PFSK-1 (cell line): ENCODE measurements at regions not wholly inside any gene's neighbourhood (a gene's known extent, or its start where the extent isn't known, plus 50 kb on each side); places are given as distances from the start of the nearest gene placed in this dataset.

Source experiments
- FOXP2 ChIP-seq: optimal IDR thresholded peaks from 2 replicates; pipeline ENCODE3; 2011; ENCODE audit warnings: borderline replicate concordance, control low read depth, inconsistent platforms; ENCODE audit not compliant: insufficient read depth; ENCODE audit errors: extremely low read length, extremely low read depth
- POLR2AphosphoS5 ChIP-seq: IDR thresholded peaks from 2 replicates; pipeline ENCODE4 v1.6.1; 2012; ENCODE audit warnings: low read depth, mild to moderate bottlenecking, control low read depth, low read length, moderate library complexity
- REST ChIP-seq, 2 experiments: IDR thresholded peaks; 2 replicates each; pipeline versions ENCODE4 v1.6.1 to v1.8.0; 2011 to 2012; ENCODE audit warnings: low read depth in 2 of 2, low read length in 2 of 2, control low read depth in 1 of 2, inconsistent platforms in 1 of 2, mild to moderate bottlenecking in 1 of 2, moderate library complexity in 1 of 2; ENCODE audit not compliant: insufficient read depth in 1 of 2
- SIN3A ChIP-seq: IDR thresholded peaks from 2 replicates; pipeline ENCODE4 v1.6.1; 2012; ENCODE audit warnings: mild to moderate bottlenecking, low read length, moderate library complexity, borderline replicate concordance; ENCODE audit not compliant: insufficient read depth
- TAF1 ChIP-seq: IDR thresholded peaks from 2 replicates; pipeline ENCODE4 v1.6.1; 2012; ENCODE audit warnings: low read length, control low read depth, borderline replicate concordance; ENCODE audit not compliant: insufficient read depth

- no peak for TF ChIP-seq REST (IDR thresholded peaks at IDR 0.05; ENCODE audit: insufficient read depth in 1 of 2, low read depth in 2 of 2, low read length in 2 of 2)
- TF ChIP-seq TAF1: no peak
- no peak for TF ChIP-seq SIN3A
- no peak for TF ChIP-seq POLR2AphosphoS5
- no peak for TF ChIP-seq FOXP2
Observed at GRCh38 chr7:114062810-114063209, 144.0 kb upstream of the PPP1R3A start.
